PC-9 (cell line): ENCODE measurements at regions not wholly inside any gene's neighbourhood (a gene's known extent, or its start where the extent isn't known, plus 50 kb on each side); places are given as distances from the start of the nearest gene placed in this dataset.

Experiments used
- BruUV-seq: library from RNA; stranded (reverse); fragments of 400-500 nt; replicated peaks from 2 replicates; lab custom pipeline; 2021; lab: Mats Ljungman, UMichigan
- CTCF ChIA-PET: fragments of 300-600 bp; sonication (Branson Sonifier 250); formaldehyde crosslinking; loops from one replicate; lab custom pipeline; 2022; ENCODE audit warnings: antibody characterized with exemption; lab: Charles Lee
- POLR2A ChIA-PET: fragments of 300-600 bp; sonication (Branson Sonifier 250); formaldehyde crosslinking; loops from one replicate; lab custom pipeline; 2022; ENCODE audit warnings: antibody characterized with exemption; ENCODE audit not compliant: unreplicated experiment; lab: Charles Lee
- DNase-seq, 2 experiments: peaks; one replicate each; pipeline versions ENCODE4 v3.0.0 to v3.0.0-alpha.2; 2015 to 2022; ENCODE audit warnings: mixed read lengths in 1 of 2
- H2AFZ ChIP-seq: fragments of 200-600 bp; sonication (generic); 2 replicates; pipeline ENCODE4 v1.8.1; 2017; ENCODE audit warnings: antibody characterized with exemption
- H3F3A ChIP-seq: fragments of 200-600 bp; sonication (generic); 2 replicates; pipeline ENCODE4 v1.8.1; 2017; ENCODE audit warnings: antibody characterized with exemption, mild to moderate bottlenecking, low read depth; ENCODE audit not compliant: insufficient read depth
- H3K27ac ChIP-seq: fragments of 200-600 bp; sonication (generic); 2 replicates; pipeline ENCODE4 v1.6.1; 2016; ENCODE audit warnings: mixed run types
- H3K27me3 ChIP-seq: fragments of 200-600 bp; sonication (generic); 2 replicates; pipeline ENCODE4 v1.6.1; 2016; ENCODE audit warnings: low read depth, mixed run types; ENCODE audit not compliant: insufficient read depth
- H3K36me3 ChIP-seq: fragments of 200-600 bp; sonication (generic); 2 replicates; pipeline ENCODE4 v1.6.1; 2016; ENCODE audit warnings: low read depth, mixed run types
- H3K4me1 ChIP-seq: fragments of 200-600 bp; sonication (generic); replicated peaks from 2 replicates; pipeline ENCODE4 v1.6.1; 2016; ENCODE audit warnings: mixed run types; ENCODE audit not compliant: insufficient read depth
- H3K4me2 ChIP-seq: fragments of 200-600 bp; sonication (generic); 2 replicates; pipeline ENCODE4 v1.6.1; 2017; ENCODE audit warnings: mixed run types
- H3K4me3 ChIP-seq: fragments of 200-600 bp; sonication (generic); 2 replicates; pipeline ENCODE4 v1.6.1; 2016; ENCODE audit warnings: mixed run types
- H3K79me2 ChIP-seq: fragments of 200-600 bp; sonication (generic); 2 replicates; pipeline ENCODE4 v1.6.1; 2017; ENCODE audit warnings: low read depth, mixed run types
- H3K9me2 ChIP-seq: fragments of 200-600 bp; sonication (generic); 2 replicates; pipeline ENCODE4 v1.8.1; 2017; ENCODE audit warnings: mild to moderate bottlenecking; ENCODE audit not compliant: insufficient read depth
- H3K9me3 ChIP-seq: fragments of 200-600 bp; sonication (generic); 2 replicates; pipeline ENCODE4 v1.8.1; 2016; ENCODE audit warnings: low read depth; ENCODE audit not compliant: insufficient read depth
- H4K20me1 ChIP-seq: fragments of 200-600 bp; sonication (generic); 2 replicates; pipeline ENCODE4 v1.8.1; 2017; ENCODE audit not compliant: insufficient read depth
- CTCF ChIP-seq: fragments of 200-600 bp; sonication (generic); conservative IDR thresholded peaks from 2 replicates; pipeline ENCODE4 v1.6.1; 2017; ENCODE audit warnings: mixed run types, antibody characterized with exemption, mild to moderate bottlenecking, moderate library complexity
- EZH2 ChIP-seq: fragments of 200-600 bp; sonication (generic); IDR thresholded peaks from 2 replicates; pipeline ENCODE4 v1.8.0; 2017; ENCODE audit warnings: antibody characterized with exemption, low read depth
- intact Hi-C: fragments of 100-400 bp; cut with micrococcal nuclease; formaldehyde crosslinking; loops from one replicate; pipeline ENCODE4 v1.10.0; 2022; ENCODE audit not compliant: unreplicated experiment

DNA sequence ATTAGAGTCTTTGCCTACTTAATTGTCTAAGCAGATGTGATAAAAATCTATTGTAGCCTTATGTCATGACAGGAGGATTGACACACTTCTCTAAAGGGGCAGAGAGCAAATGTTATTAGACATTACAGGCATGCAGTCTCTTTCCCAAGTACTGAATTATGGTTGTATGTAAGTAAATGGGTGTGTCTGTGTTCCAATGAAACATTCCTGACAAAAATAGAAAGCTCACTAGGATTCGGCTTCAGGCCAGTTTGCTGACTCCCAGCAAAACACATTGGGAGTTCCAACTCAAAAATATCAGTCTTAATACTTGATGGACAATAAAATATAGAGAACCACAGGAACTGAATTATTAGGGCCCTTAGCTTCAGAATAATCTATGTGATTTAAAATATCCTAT, 1480.4 kb downstream of the FAM181B start:
- BruUV-seq: no TSS peak
- intact Hi-C loops: no loop called here
- no peak overlapping the region for H3K4me3 ChIP-seq
- H2AFZ ChIP-seq: no peak overlapping the region
- H3K4me2 ChIP-seq: no peak overlapping the region
- peaks cover 3% of the 10 kb centered on the region; the same call in 1 of the 2 replicates for H3K9me2 ChIP-seq
- H4K20me1 ChIP-seq: no peaks in the 10 kb centered on the region
- H3K27ac ChIP-seq: no peak overlapping the region
- no peaks in the 10 kb centered on the region for H3K27me3 ChIP-seq
- no peak for DNase-seq
- no peaks in the 10 kb centered on the region for H3K4me1 ChIP-seq
- ChIA-PET POLR2A (no interaction called here), CTCF (no interaction called here)
- no peaks in the 10 kb centered on the region for H3F3A ChIP-seq
- no peak for TF ChIP-seq EZH2
- no peak for TF ChIP-seq CTCF
- H3K36me3 ChIP-seq: no peaks in the 10 kb centered on the region
- no peaks in the 10 kb centered on the region for H3K9me3 ChIP-seq
- H3K79me2 ChIP-seq: no peaks in the 10 kb centered on the region

- POLR2A ChIA-PET: no interaction called here
- CTCF ChIA-PET: no interaction called here
- no peaks in the 10 kb centered on the region for H3K27me3 ChIP-seq
- no peak for DNase-seq
- no TSS peak for BruUV-seq
- H3F3A ChIP-seq: no peaks in the 10 kb centered on the region
- no peak for TF ChIP-seq CTCF
- TF ChIP-seq EZH2: no peak
- H3K9me2 ChIP-seq: no peaks in the 10 kb centered on the region
- no peaks in the 10 kb centered on the region for H4K20me1 ChIP-seq
- intact Hi-C loops: no loop called here
- H3K9me3 ChIP-seq: no peaks in the 10 kb centered on the region
- H3K4me2 ChIP-seq: no peak overlapping the region
- H3K36me3 ChIP-seq: no peaks in the 10 kb centered on the region
- H3K4me3 ChIP-seq: no peak overlapping the region
- no peaks in the 10 kb centered on the region for H3K4me1 ChIP-seq
- no peaks in the 10 kb centered on the region for H3K79me2 ChIP-seq
- H2AFZ ChIP-seq: no peak overlapping the region
- no peak overlapping the region for H3K27ac ChIP-seq
These were observed 1486.7 kb downstream of the FAM181B start for GRCh38 chr11:81246941-81247340.

GRCh38 chr11:81245791-81246190, 1487.9 kb downstream of the FAM181B start:
- Histone ChIP-seq H3K4me3 (no peak overlapping the region), H3K9me3 (no peaks in the 10 kb centered on the region), H3K4me1 (no peaks in the 10 kb centered on the region), H3K27ac (no peak overlapping the region), H3K79me2 (no peaks in the 10 kb centered on the region), H4K20me1 (no peaks in the 10 kb centered on the region), H2AFZ (no peak overlapping the region), H3K9me2 (no peaks in the 10 kb centered on the region), H3F3A (no peaks in the 10 kb centered on the region), H3K36me3 (no peaks in the 10 kb centered on the region), H3K4me2 (no peak overlapping the region), H3K27me3 (no peaks in the 10 kb centered on the region)
- POLR2A ChIA-PET: no interaction called here
- no TSS peak for BruUV-seq
- intact Hi-C loops: no loop called here
- TF ChIP-seq CTCF (no peak), EZH2 (no peak)
- DNase-seq: no peak
- CTCF ChIA-PET: no interaction called here
